Left lung (tissue), 4 donors: ENCODE measurements at regions not wholly inside any gene's neighbourhood (a gene's known extent, or its start where the extent isn't known, plus 50 kb on each side); places are given as distances from the start of the nearest gene placed in this dataset.

ENCODE experiments used
- ATAC-seq: fragments of 200-7000 bp; cut with Tn5 transposase; one replicate; pipeline ENCODE4 v1.9.1; 2020; ENCODE audit warnings: moderate library complexity
- DNase-seq, 4 donors: peaks; one replicate each; pipeline ENCODE4 v3.0.0-alpha.2; 2013 to 2020
- H3K27ac ChIP-seq, 2 donors: fragments of 200-600 bp; sonication (generic) in 1 of 2; one replicate each; pipeline versions ENCODE4 v1.5.0 to v1.8.0; 2020 to 2021
- H3K27me3 ChIP-seq, 2 donors: fragments of 200-600 bp; sonication (generic) in 1 of 2; one replicate each; pipeline versions ENCODE4 v1.5.0 to v1.8.0; 2020 to 2021
- H3K36me3 ChIP-seq, 2 donors: fragments of 200-600 bp; sonication (generic) in 1 of 2; one replicate each; pipeline versions ENCODE4 v1.5.0 to v1.8.0; 2020 to 2021
- H3K4me1 ChIP-seq, 2 donors: fragments of 200-600 bp; one replicate each; pipeline ENCODE4 v1.8.0; 2021
- H3K4me3 ChIP-seq, 2 donors: fragments of 200-600 bp; sonication (generic) in 1 of 2; one replicate each; pipeline versions ENCODE4 v1.5.0 to v1.8.0; 2020 to 2021; ENCODE audit warnings: mild to moderate bottlenecking in 1 of 2
- H3K9me3 ChIP-seq, 2 donors: fragments of 200-600 bp; sonication (generic) in 1 of 2; one replicate each; pipeline versions ENCODE4 v1.5.0 to v1.8.0; 2020 to 2021
- intact Hi-C, 2 donors: fragments of 100-400 bp; cut with DNase I; formaldehyde crosslinking; loops; one replicate each; pipeline versions ENCODE4 v1.11.2 to v1.14.2; 2022
- TF ChIP-seq, protein P1 (sequence below), 2 donors: fragments of 200-600 bp; sonication (generic) in 1 of 2; IDR thresholded peaks; one replicate each; pipeline versions ENCODE4 v1.5.0 to v1.8.0; 2021; ENCODE audit warnings: antibody characterized with exemption in 2 of 2
- donor health status: DM: no; HTN: yes; CAD: no.
- donor health status: DM: no; HTN: no; CAD: no.

DNA sequence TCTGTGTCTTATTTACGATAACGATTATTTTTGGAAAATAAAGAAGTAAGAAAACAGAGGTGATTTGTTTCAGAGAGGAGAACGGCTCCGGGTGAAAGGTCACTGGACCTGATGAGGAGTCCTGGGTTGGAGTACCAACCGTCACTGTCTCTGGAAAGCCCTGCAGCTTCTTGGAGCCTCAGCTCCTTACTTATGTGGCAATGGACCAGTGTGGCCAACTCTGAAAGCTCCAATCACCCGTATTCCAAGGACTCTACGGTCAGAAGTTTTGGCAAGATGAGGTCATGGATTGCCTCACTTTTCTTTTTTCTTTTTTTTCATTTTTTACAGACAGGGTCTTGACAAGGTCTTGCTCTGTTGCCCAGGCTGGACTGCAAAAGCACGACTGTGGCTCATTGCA is 84.8 kb downstream of the KLF4 start:
- H3K4me3 ChIP-seq: no peak overlapping the region
- TF ChIP-seq, protein P1, sequence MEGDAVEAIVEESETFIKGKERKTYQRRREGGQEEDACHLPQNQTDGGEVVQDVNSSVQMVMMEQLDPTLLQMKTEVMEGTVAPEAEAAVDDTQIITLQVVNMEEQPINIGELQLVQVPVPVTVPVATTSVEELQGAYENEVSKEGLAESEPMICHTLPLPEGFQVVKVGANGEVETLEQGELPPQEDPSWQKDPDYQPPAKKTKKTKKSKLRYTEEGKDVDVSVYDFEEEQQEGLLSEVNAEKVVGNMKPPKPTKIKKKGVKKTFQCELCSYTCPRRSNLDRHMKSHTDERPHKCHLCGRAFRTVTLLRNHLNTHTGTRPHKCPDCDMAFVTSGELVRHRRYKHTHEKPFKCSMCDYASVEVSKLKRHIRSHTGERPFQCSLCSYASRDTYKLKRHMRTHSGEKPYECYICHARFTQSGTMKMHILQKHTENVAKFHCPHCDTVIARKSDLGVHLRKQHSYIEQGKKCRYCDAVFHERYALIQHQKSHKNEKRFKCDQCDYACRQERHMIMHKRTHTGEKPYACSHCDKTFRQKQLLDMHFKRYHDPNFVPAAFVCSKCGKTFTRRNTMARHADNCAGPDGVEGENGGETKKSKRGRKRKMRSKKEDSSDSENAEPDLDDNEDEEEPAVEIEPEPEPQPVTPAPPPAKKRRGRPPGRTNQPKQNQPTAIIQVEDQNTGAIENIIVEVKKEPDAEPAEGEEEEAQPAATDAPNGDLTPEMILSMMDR (IDR thresholded peaks at IDR 0.05): no peak
- intact Hi-C loops: no loop called here
- H3K27ac ChIP-seq: no peak overlapping the region
- no peaks in the 10 kb centered on the region for H3K36me3 ChIP-seq
- H3K9me3 ChIP-seq: no peaks in the 10 kb centered on the region
- DNase-seq: no peak
- H3K4me1 ChIP-seq: no peaks in the 10 kb centered on the region
- H3K27me3 ChIP-seq: no peaks in the 10 kb centered on the region
- no peak for ATAC-seq

- no peaks in the 10 kb centered on the region for H3K4me1 ChIP-seq
- no peaks in the 10 kb centered on the region for H3K36me3 ChIP-seq
- H3K27me3 ChIP-seq: no peaks in the 10 kb centered on the region
- TF ChIP-seq, protein P1 (IDR thresholded peaks at IDR 0.05): no peak
- intact Hi-C loops: no loop called here
- DNase-seq (peak in 2 of 4 donors; percentile 62 to 70), ATAC-seq (no peak)
- no peak overlapping the region for H3K27ac ChIP-seq
- no peaks in the 10 kb centered on the region for H3K9me3 ChIP-seq
- H3K4me3 ChIP-seq: no peak overlapping the region
These were observed 85.4 kb downstream of the KLF4 start for GRCh38 chr9:107404161-107404560.

- ATAC-seq (peak; percentile 81), DNase-seq (no peak)
- no peak overlapping the region for H3K27ac ChIP-seq
- no peak overlapping the region for H3K4me3 ChIP-seq
- intact Hi-C loops: no loop called here
- peaks cover 0 to 4% of the 10 kb centered on the region in 2 donors for H3K4me1 ChIP-seq
- H3K36me3 ChIP-seq: no peaks in the 10 kb centered on the region
- no peaks in the 10 kb centered on the region for H3K27me3 ChIP-seq
- no peaks in the 10 kb centered on the region for H3K9me3 ChIP-seq
- TF ChIP-seq, protein P1 (IDR thresholded peaks at IDR 0.05): no peak
These were observed 92.2 kb downstream of the KLF4 start for GRCh38 chr9:107397076-107398044.

DNA sequence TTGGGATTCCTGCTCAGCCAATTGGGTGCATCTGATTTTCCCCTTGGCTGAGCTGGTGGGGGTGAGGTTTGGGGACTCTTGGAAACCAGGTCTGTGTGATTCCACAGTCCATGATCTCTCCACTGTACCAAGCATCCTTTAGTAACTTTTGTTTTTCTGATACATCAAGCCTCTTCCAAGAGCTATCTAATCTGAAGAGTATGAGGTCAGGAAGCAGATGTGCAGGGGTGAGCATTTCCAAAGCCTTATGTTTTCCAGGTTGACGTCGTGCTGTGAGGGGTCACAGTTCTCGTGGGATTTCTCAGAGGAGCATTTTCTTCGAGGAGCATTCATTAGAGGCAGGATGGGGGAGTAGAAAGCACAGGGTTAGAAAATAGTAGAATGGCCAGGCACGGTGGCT is 95.3 kb downstream of the KLF4 start:
- ATAC-seq: no peak
- TF ChIP-seq, protein P1 (IDR thresholded peaks at IDR 0.05): no peak

DNA sequence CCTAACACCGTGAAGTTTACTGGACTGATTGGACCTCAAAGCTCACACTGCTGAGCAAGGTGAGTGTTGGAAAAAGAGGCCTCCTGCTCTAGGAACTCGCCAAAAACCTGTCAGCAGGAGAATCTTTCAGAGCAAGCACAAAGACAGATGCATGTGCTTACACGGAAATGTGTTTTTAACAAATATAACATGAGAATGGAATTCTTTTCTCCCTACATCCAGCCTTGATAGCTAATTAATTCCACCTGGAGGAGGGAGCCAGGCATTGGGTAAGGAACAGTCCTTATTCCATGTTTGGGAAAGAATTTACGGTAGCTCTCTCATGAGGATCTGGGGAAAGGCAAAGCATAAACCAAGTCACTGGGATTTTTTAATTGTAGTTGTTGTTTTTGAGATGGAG is 98.8 kb downstream of the KLF4 start:
- peaks cover 0 to 8% of the 10 kb centered on the region in 2 donors for H3K4me1 ChIP-seq
- intact Hi-C loops: no loop called here
- no peak overlapping the region for H3K27ac ChIP-seq
- H3K27me3 ChIP-seq: no peaks in the 10 kb centered on the region
- no peaks in the 10 kb centered on the region for H3K9me3 ChIP-seq
- H3K4me3 ChIP-seq: no peak overlapping the region
- TF ChIP-seq, protein P1 (IDR thresholded peaks at IDR 0.05): no peak
- ATAC-seq (no peak), DNase-seq (no peak)
- no peaks in the 10 kb centered on the region for H3K36me3 ChIP-seq

More for the DNA sequence above, 95.3 kb downstream of the KLF4 start:
- Histone ChIP-seq H3K36me3 (no peaks in the 10 kb centered on the region), H3K27ac (no peak overlapping the region), H3K9me3 (no peaks in the 10 kb centered on the region), H3K4me1 (peaks cover 0 to 13% of the 10 kb centered on the region in 2 donors), H3K27me3 (no peaks in the 10 kb centered on the region), H3K4me3 (no peak overlapping the region)
- intact Hi-C loops: no loop called here
- DNase-seq: no peak
